Activated naive CD4-positive, alpha-beta T cell treated with anti-CD3 and anti-CD28 coated beads, Interleukin-2, amount 10 ng/mL, durations not matched to agents 7 days and 5 days (primary cell): ENCODE measurements at regions not wholly inside any gene's neighbourhood (a gene's known extent, or its start where the extent isn't known, plus 50 kb on each side); places are given as distances from the start of the nearest gene placed in this dataset.
"Not testable (repeated sequence)": the region's sequence is repeated elsewhere in the genome, so short reads cannot be mapped to it uniquely, and the experiment has no call there.

Source experiments
- CTCF ChIA-PET: fragments of 350-600 bp; sonication (Branson Sonifier 250); formaldehyde crosslinking; loops from one replicate; lab custom pipeline; 2021; ENCODE audit warnings: antibody characterized with exemption; lab: Charles Lee
- DNase-seq: peaks from one replicate; pipeline ENCODE4 v3.0.0-alpha.2; 2020
- H3K27ac Mint-ChIP-seq: one replicate; pipeline ENCODE4 v1.8.0; 2021; ENCODE audit warnings: mild to moderate bottlenecking, moderate library complexity, mixed read lengths
- H3K27me3 Mint-ChIP-seq: one replicate; pipeline ENCODE4 v1.8.0; 2021; ENCODE audit warnings: mild to moderate bottlenecking, mixed read lengths
- H3K36me3 Mint-ChIP-seq: one replicate; pipeline ENCODE4 v1.8.0; 2021; ENCODE audit warnings: mixed read lengths
- H3K4me1 Mint-ChIP-seq: one replicate; pipeline ENCODE4 v1.8.0; 2021; ENCODE audit warnings: mixed read lengths
- H3K4me3 Mint-ChIP-seq: one replicate; pipeline ENCODE4 v1.8.0; 2021; ENCODE audit warnings: mild to moderate bottlenecking, moderate library complexity, mixed read lengths
- H3K9me3 Mint-ChIP-seq: one replicate; pipeline ENCODE4 v1.8.0; 2021; ENCODE audit warnings: mixed read lengths

DNA sequence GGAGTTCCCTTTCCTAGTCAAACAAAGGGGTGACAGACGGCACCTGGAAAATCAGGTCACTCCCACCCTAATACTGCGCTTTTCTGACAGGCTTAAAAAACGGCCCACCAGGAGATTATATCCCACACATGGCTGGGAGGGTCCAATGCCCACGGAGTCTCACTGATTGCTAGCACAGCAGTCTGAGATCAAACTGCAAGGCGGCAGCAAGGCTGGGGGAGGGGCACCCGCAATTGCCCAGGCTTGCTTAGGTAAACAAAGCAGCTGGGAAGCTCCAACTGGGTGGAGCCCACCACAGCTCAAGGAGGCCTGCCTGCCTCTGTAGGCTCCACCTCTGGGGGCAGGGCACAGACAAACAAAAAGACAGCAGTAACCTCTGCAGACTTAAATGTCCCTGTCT is 1032.9 kb downstream of the TDRD15 start:
- DNase-seq, H3K27me3 Mint-ChIP-seq, CTCF ChIA-PET, H3K27ac Mint-ChIP-seq, H3K4me3 Mint-ChIP-seq, H3K36me3 Mint-ChIP-seq, H3K4me1 Mint-ChIP-seq: not testable (repeated sequence)
- peaks cover 23% of the 10 kb centered on the region for H3K9me3 Mint-ChIP-seq

- H3K27me3 Mint-ChIP-seq = no peaks in the 10 kb centered on the region
- H3K36me3 Mint-ChIP-seq = no peaks in the 10 kb centered on the region
- no peak for DNase-seq
- CTCF ChIA-PET = no interaction called here
- H3K27ac Mint-ChIP-seq = no peak overlapping the region
- no peak overlapping the region for H3K4me3 Mint-ChIP-seq
- peaks cover 30% of the 10 kb centered on the region for H3K9me3 Mint-ChIP-seq
- H3K4me1 Mint-ChIP-seq = no peaks in the 10 kb centered on the region
These were observed 1043.5 kb downstream of the TDRD15 start for GRCh38 chr2:22167256-22167655.

DNA sequence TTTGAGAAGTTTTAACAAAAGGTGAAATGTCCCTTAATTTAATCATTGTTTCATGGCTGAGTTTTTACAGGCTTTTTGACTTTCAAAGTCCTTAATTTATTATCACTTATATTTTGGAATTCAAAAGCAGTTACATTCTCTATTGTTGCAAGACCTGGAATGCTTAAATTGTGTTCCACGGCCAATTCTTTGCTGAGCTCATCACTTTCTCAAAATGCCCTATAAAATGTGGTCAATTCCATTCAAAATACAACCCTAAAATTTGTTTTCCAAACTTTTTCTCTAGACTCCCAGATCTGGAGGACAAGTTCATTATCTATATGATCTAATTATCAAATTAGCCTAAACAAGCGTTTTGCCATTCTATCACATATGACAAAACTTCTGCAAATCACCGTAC is 1051.2 kb downstream of the TDRD15 start:
- CTCF ChIA-PET = no interaction called here
- Mint-ChIP-seq H3K4me1 (no peaks in the 10 kb centered on the region), H3K27ac (no peak overlapping the region), H3K36me3 (no peaks in the 10 kb centered on the region), H3K9me3 (peaks cover 24% of the 10 kb centered on the region), H3K4me3 (no peak overlapping the region), H3K27me3 (no peaks in the 10 kb centered on the region)
- no peak for DNase-seq

- Mint-ChIP-seq H3K27ac (no peak overlapping the region), H3K36me3 (no peaks in the 10 kb centered on the region), H3K4me3 (no peak overlapping the region), H3K27me3 (no peaks in the 10 kb centered on the region), H3K9me3 (peaks cover 16% of the 10 kb centered on the region), H3K4me1 (no peaks in the 10 kb centered on the region)
- CTCF ChIA-PET = no interaction called here
- no peak for DNase-seq
These were observed 1061.5 kb downstream of the TDRD15 start for GRCh38 chr2:22185251-22185650.

DNA sequence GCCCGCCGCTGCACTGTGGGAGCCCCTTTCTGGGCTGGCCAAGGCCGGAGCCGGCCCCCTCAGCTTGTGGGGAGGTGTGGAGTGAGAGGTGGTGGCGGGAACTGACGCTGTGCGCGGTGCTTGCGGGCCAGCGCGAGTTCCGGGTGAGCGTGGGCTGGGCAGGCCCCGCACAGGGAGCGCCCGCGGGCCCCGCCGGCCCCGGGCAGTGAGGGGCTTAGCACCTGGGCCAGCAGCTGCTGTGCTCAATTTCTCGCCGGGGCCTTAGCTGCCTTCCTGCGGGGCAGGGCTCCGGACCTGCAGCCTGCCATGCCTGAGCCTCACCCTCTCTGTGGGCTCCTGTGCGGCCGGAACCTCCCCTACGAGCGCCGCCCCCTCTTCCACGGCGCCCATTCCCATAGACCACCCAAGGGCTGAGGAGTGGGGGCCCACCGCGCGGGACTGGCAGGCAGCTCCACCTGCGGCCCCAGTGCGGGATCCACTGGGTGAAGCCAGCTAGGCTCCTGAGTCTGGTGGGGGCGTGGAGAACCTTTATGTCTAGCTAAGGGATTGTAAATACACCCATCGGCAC is 1062.6 kb downstream of the TDRD15 start:
- H3K36me3 Mint-ChIP-seq, CTCF ChIA-PET, H3K4me1 Mint-ChIP-seq, H3K4me3 Mint-ChIP-seq, H3K27ac Mint-ChIP-seq, H3K27me3 Mint-ChIP-seq, DNase-seq: not testable (repeated sequence)
- H3K9me3 Mint-ChIP-seq = peaks cover 16% of the 10 kb centered on the region

GRCh38 chr2:22189893-22190480 is 1066.2 kb downstream of the TDRD15 start:
- no peak for DNase-seq
- no peak overlapping the region for H3K27ac Mint-ChIP-seq

DNA sequence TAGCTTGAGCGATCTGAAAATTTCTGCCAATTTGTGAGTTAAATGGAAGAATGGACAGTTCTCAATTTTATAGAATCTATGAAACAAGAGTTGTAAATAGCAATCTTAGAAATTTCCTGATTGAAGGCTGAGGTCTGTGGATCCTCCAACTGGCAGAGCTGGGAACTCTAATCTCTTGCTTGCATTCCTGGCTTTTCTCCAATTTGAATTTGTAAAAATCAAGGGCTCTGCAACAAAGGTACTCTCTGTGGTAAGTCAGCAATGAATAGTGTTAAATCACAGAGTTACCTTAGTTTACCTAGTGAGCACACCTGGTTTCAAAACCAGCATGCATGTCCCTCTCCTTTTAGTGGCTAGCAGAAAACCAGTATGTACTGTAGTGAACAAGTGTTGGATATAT is 1070.5 kb downstream of the TDRD15 start:
- Mint-ChIP-seq H3K27me3 (no peaks in the 10 kb centered on the region), H3K4me1 (no peaks in the 10 kb centered on the region), H3K4me3 (no peak overlapping the region), H3K27ac (no peak overlapping the region), H3K9me3 (peaks cover 6% of the 10 kb centered on the region), H3K36me3 (no peaks in the 10 kb centered on the region)
- CTCF ChIA-PET = interaction anchor here (1.2 kb wide), 1 partner anchor 10 kb away, joined by 3 read pairs; no protein-coding TSS in a partner anchor
- no peak for DNase-seq

More at GRCh38 chr2:22189893-22190480, 1066.2 kb downstream of the TDRD15 start:
- H3K4me1 Mint-ChIP-seq = no peaks in the 10 kb centered on the region
- CTCF ChIA-PET = no interaction called here
- peaks cover 18% of the 10 kb centered on the region for H3K9me3 Mint-ChIP-seq
- H3K27me3 Mint-ChIP-seq = no peaks in the 10 kb centered on the region
- no peak overlapping the region for H3K4me3 Mint-ChIP-seq
- no peaks in the 10 kb centered on the region for H3K36me3 Mint-ChIP-seq

DNA sequence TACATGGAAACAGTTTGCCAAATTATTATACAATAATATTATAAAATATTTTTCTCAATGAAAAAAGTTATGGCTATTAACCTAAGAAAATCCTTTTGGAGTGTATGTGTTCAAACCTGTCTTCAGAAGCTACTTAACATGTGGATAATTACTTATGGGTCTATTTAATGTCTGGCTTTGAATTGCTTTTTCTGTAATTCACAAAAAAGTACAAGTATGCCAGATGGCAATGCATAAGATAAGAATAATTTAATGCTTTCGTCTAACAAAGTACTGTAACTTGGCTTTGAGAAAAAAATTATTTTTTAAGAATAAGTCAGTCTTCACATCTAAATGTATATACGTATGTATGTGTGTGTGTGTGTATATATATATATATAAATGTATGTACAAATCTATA is 1073.0 kb downstream of the TDRD15 start:
- Mint-ChIP-seq H3K27ac (no peak overlapping the region), H3K36me3 (no peaks in the 10 kb centered on the region), H3K9me3 (peaks cover 2% of the 10 kb centered on the region), H3K4me1 (no peaks in the 10 kb centered on the region), H3K4me3 (no peak overlapping the region), H3K27me3 (no peaks in the 10 kb centered on the region)
- CTCF ChIA-PET = no interaction called here
- DNase-seq = no peak

DNA sequence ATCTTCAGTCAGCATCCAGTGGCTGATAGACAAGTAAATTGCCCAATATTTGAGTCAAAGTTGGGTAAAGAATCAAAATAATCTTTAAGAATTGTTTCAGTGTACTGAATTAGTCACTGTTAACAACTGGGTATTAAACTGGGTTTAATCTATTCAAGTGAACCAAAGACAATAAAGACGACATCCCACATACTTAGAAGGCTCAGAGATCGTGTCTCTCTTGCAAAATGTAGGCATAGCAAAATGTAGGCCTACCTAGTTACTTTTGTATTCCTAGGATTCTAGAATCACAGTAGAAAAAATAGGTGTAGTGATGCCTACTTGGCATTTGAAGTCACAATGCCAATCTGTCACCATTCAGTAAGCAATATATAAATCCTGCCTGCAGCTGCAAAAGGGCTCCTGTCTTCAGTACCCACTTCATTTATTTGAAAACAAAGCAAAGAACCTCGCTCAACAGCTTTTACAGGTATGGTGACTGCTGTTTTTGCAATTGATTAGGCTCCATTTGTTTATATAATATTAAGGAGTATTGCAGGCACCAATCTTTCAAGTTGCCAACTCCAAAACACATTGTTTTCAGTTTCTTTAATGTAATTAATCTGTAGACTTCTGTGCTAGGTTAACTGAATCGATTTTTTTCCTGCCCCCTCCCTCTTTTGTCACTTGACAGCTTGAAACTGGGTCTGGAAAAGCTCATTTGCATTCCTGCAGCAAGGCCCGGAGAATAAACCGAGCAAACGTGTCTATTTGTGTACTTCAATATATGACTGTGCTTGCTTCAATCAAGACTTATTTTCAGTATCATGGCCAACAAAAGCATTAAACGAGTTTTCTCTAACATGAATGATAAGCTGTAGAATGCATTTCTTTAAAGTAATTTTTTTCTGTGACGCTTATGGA is 1074.9 kb downstream of the TDRD15 start:
- Mint-ChIP-seq H3K36me3 (no peaks in the 10 kb centered on the region), H3K9me3 (no peaks in the 10 kb centered on the region), H3K4me3 (no peak overlapping the region), H3K4me1 (no peaks in the 10 kb centered on the region), H3K27me3 (no peaks in the 10 kb centered on the region), H3K27ac (no peak overlapping the region)
- no peak for DNase-seq
- CTCF ChIA-PET = no interaction called here

DNA sequence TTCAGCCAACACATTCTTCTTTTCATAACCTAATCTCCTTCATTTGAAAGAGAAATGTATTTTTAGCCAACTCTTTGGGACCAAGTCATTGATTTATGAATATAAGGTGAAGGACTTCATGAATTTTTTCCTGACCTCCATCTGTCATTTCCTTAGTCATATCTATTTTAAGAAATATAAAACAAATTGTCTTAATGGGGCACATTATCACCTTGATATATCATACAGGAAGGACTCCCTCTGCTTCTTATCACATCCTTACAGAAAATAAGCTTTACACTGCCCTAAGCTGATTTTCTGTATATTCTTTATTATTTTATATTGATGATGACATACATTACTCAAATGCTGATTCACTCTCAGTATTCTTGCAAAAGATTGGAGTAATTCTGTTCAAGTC is 1076.2 kb downstream of the TDRD15 start:
- Mint-ChIP-seq H3K27ac (no peak overlapping the region), H3K36me3 (no peaks in the 10 kb centered on the region), H3K9me3 (peaks cover 1% of the 10 kb centered on the region), H3K4me1 (no peaks in the 10 kb centered on the region), H3K4me3 (no peak overlapping the region), H3K27me3 (no peaks in the 10 kb centered on the region)
- CTCF ChIA-PET = no interaction called here
- DNase-seq = no peak

GRCh38 chr2:22209545-22209944 is 1085.8 kb downstream of the TDRD15 start:
- CTCF ChIA-PET = no interaction called here
- Mint-ChIP-seq H3K27me3 (no peaks in the 10 kb centered on the region), H3K27ac (no peak overlapping the region), H3K4me3 (no peak overlapping the region), H3K9me3 (peaks cover 19% of the 10 kb centered on the region), H3K36me3 (no peaks in the 10 kb centered on the region), H3K4me1 (no peaks in the 10 kb centered on the region)
- DNase-seq = no peak

DNA sequence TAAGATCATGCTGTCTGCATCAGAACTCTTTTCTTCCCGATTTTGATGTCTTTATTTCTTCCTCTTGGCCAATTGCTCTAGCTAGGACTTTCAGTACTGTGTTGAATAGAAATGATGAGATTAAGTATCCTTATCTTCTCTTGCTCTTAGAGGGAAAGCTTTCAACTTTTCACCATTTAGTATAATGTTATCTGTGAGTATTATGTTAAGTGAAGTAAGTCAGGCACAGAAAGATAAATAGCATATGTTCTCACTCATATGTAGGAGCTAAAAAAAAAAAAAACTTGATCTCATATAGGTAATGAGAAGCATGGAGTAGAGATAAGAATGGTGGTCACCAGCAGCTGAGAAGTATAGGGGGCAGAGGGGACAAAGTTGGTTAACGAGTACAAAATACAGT is 1089.5 kb downstream of the TDRD15 start:
- Mint-ChIP-seq H3K9me3 (peaks cover 17% of the 10 kb centered on the region), H3K27me3 (no peaks in the 10 kb centered on the region), H3K36me3 (no peaks in the 10 kb centered on the region), H3K4me1 (no peaks in the 10 kb centered on the region), H3K4me3 (no peak overlapping the region), H3K27ac (no peak overlapping the region)
- CTCF ChIA-PET = no interaction called here
- DNase-seq = no peak

DNA sequence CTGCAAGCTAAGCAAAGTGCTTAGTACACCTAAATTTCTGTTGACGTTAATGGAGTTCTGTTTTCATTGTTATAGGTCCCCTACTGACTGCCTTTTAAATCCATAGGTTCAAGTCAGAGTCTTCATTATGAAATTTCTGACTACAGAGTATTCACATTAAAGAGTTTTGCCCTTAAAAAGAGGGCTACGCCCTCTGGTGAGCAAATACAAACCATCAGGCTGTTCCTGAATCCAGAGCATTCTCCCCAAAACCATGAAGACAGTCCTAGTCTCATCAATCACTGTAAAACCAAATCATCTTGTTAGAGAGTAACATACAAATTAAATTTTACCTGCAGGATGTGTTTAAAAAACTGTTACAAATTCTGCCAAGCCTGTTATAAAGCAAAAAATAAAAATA is 1091.7 kb downstream of the TDRD15 start:
- Mint-ChIP-seq H3K27me3 (no peaks in the 10 kb centered on the region), H3K4me1 (no peaks in the 10 kb centered on the region), H3K27ac (no peak overlapping the region), H3K4me3 (no peak overlapping the region), H3K9me3 (peaks cover 7% of the 10 kb centered on the region), H3K36me3 (no peaks in the 10 kb centered on the region)
- CTCF ChIA-PET = no interaction called here
- DNase-seq = no peak

- H3K4me1 Mint-ChIP-seq = no peaks in the 10 kb centered on the region
- CTCF ChIA-PET = no interaction called here
- H3K9me3 Mint-ChIP-seq = peaks cover 2% of the 10 kb centered on the region
- H3K4me3 Mint-ChIP-seq = no peak overlapping the region
- H3K27me3 Mint-ChIP-seq = no peaks in the 10 kb centered on the region
- no peak for DNase-seq
- H3K27ac Mint-ChIP-seq = no peak overlapping the region
- no peaks in the 10 kb centered on the region for H3K36me3 Mint-ChIP-seq
These were observed 1094.1 kb downstream of the TDRD15 start for GRCh38 chr2:22217881-22218280.

GRCh38 chr2:22221006-22221405 is 1097.2 kb downstream of the TDRD15 start:
- no peak for DNase-seq
- no peaks in the 10 kb centered on the region for H3K36me3 Mint-ChIP-seq
- CTCF ChIA-PET = no interaction called here
- H3K27ac Mint-ChIP-seq = no peak overlapping the region
- H3K9me3 Mint-ChIP-seq = peaks cover 8% of the 10 kb centered on the region
- H3K4me1 Mint-ChIP-seq = no peaks in the 10 kb centered on the region
- no peaks in the 10 kb centered on the region for H3K27me3 Mint-ChIP-seq
- H3K4me3 Mint-ChIP-seq = no peak overlapping the region
